ENCODE measurements at regions not wholly inside any gene's neighbourhood (a gene's known extent, or its start where the extent isn't known, plus 50 kb on each side); places are given as distances from the start of the nearest gene placed in this dataset.

DNA sequence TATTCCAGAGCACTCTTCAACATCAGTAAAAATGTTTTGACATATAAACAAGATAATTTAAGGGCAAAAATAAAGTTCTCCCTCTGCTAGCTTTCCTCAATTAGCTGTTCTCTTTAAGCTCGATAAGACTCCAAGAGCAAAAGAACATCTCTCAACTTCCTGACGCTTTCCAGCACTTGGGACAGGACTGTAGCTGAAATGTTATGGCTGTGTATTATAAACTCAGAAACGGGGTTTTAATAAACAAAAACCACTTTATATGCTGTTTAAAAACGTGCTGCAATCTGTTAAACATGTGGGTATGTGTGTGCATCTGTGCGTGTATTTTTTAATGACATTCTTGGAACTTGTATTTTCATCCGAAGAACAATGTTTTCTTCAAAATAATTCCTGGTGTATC is 71.5 kb upstream of the RGS2 start:
- no peak for TF ChIP-seq SNAI2 (CRISPR knock-in tag; IDR thresholded peaks at IDR 0.05)
- TF ChIP-seq, protein P1, sequence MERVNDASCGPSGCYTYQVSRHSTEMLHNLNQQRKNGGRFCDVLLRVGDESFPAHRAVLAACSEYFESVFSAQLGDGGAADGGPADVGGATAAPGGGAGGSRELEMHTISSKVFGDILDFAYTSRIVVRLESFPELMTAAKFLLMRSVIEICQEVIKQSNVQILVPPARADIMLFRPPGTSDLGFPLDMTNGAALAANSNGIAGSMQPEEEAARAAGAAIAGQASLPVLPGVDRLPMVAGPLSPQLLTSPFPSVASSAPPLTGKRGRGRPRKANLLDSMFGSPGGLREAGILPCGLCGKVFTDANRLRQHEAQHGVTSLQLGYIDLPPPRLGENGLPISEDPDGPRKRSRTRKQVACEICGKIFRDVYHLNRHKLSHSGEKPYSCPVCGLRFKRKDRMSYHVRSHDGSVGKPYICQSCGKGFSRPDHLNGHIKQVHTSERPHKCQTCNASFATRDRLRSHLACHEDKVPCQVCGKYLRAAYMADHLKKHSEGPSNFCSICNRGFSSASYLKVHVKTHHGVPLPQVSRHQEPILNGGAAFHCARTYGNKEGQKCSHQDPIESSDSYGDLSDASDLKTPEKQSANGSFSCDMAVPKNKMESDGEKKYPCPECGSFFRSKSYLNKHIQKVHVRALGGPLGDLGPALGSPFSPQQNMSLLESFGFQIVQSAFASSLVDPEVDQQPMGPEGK (CRISPR knock-in tag; IDR thresholded peaks at IDR 0.05; ENCODE audit: borderline replicate concordance), result no peak
- no peak for TF ChIP-seq ZNF565 (CRISPR knock-in tag; conservative IDR thresholded peaks at IDR 0.05; ENCODE audit: low read depth)
- TF ChIP-seq, protein P2, sequence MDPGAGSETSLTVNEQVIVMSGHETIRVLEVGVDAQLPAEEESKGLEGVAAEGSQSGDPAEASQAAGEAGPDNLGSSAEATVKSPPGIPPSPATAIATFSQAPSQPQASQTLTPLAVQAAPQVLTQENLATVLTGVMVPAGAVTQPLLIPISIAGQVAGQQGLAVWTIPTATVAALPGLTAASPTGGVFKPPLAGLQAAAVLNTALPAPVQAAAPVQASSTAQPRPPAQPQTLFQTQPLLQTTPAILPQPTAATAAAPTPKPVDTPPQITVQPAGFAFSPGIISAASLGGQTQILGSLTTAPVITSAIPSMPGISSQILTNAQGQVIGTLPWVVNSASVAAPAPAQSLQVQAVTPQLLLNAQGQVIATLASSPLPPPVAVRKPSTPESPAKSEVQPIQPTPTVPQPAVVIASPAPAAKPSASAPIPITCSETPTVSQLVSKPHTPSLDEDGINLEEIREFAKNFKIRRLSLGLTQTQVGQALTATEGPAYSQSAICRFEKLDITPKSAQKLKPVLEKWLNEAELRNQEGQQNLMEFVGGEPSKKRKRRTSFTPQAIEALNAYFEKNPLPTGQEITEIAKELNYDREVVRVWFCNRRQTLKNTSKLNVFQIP (CRISPR knock-in tag; IDR thresholded peaks at IDR 0.05; ENCODE audit: borderline replicate concordance, low read depth), result no peak
- TF ChIP-seq, protein P3, sequence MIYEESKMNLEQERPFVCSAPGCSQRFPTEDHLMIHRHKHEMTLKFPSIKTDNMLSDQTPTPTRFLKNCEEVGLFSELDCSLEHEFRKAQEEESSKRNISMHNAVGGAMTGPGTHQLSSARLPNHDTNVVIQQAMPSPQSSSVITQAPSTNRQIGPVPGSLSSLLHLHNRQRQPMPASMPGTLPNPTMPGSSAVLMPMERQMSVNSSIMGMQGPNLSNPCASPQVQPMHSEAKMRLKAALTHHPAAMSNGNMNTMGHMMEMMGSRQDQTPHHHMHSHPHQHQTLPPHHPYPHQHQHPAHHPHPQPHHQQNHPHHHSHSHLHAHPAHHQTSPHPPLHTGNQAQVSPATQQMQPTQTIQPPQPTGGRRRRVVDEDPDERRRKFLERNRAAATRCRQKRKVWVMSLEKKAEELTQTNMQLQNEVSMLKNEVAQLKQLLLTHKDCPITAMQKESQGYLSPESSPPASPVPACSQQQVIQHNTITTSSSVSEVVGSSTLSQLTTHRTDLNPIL (CRISPR knock-in tag; IDR thresholded peaks at IDR 0.05; ENCODE audit: low read depth), result no peak
- no peak for TF ChIP-seq ZNF8 (CRISPR knock-in tag; IDR thresholded peaks at IDR 0.05)
- TF ChIP-seq RARB (CRISPR knock-in tag; IDR thresholded peaks at IDR 0.05), result no peak
- TF ChIP-seq ARNTL (CRISPR knock-in tag; IDR thresholded peaks at IDR 0.05; ENCODE audit: borderline replicate concordance, low read depth), result no peak
